Fibroblast of skin of right quadriceps (primary cell): ENCODE measurements at regions not wholly inside any gene's neighbourhood (a gene's known extent, or its start where the extent isn't known, plus 50 kb on each side); places are given as distances from the start of the nearest gene placed in this dataset.

Experiments
- DNase-seq: peaks from one replicate; pipeline ENCODE4 v3.0.0-alpha.2; 2013

DNA sequence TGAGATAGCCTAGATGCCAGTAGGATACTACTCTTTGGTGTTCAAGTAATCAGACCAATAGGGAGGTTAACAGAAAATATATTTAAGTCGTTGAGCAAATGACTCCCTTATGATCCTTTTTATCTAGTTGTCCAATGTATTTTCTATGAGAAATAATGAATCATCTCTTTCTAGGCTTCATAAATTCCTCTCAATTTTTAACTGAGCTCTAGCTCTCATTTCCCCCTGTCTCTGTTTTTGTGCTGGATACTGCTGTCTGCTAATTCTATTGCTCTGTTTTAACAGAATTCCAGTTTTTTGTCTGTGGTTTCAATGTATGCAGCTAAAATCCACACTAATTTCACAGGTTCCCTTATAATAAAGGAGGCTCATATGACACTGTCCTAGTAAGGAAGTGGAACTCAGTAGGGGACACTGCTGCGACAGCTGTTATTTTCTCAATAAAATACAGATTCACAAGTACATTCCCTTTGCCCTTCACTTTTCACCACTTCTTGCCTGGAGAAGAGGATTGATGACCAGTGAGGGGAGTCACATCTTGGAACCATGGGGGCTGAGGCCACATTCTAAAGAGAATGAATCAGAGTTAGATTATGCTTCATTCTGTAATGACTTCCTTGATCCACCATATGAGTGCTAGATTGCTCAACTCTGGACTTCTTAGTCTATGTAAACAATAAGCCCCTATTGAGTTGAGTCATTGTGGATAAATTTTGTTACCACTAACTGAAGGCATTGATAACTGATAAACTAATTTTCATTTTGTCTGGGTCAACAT lies 558.7 kb upstream of the KCNMB2 start:
- DNase-seq: peak; percentile 97

DNA sequence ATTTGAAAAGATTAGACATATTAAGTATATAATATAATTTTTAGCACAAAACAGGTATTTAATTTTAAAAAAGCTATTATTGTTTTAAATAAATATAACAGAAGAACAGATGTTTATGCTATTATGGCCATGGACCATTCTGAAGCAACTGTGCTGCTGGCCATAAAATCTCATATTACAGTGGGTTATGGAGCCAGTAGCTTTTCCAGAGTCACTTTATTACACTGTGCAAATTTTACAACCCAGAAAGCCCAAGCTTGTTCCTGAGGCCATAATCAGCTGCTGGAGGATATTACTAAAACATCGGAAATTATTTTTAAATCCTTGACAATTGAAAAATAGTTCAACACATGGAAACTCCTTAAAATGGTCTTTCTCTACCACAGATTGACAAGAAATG lies 557.3 kb upstream of the KCNMB2 start:
- DNase-seq: no peak

DNA sequence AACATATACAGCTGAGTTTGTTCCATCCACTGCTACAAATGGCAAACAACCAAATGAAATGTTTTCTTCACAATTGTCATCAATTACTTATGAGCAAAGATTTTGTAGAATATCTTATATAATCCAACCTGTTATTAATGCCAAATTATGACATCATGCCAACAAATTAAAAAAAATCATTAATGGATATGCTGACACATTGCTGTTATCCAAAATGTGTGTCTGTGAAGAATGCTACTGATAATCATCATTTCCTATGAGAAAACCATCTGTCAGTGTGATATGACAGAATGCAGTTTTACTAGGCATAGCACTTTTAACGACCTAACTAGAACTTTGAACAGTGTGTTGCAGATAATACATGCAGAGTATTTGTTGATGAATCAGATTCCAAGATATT lies 556.5 kb upstream of the KCNMB2 start:
- peak; percentile 48 for DNase-seq

DNA sequence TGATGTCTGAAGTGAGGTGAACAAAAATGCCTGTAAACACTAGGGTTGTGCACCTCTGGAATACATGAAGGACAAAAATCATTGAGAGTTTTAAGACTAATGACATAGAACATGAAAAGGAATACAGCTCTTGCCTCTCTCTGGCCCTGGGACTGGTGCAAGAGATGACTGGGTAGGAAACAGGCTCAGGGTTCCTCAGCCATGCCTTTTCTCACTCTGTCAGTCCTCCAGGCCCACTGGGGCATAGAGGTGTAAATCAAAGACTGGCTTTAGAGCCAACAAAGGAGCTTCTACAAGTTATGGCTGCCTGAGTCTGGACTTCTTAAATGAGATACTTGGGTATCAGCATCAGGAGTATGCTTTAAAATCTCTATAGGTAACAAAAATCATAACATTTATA lies 554.7 kb upstream of the KCNMB2 start:
- no peak for DNase-seq

DNA sequence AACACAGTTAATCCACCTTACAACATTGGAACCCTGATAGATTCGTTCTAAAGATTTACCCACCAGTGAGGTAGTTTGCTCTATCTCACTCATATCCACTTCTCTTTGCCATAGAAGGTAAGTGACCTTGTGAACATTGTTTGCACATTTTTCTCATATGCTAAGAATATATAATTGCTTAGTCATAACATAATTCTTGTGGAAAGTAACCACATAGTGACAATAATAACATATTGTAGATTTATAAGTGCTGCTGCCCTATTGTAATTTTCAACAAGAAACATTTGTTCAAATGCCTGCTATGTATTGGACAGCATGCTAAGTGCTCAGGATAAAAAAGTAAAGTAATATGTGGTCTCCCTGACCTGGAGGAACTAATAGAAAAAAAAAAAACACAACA lies 554.2 kb upstream of the KCNMB2 start:
- DNase-seq: peak; percentile 79

DNA sequence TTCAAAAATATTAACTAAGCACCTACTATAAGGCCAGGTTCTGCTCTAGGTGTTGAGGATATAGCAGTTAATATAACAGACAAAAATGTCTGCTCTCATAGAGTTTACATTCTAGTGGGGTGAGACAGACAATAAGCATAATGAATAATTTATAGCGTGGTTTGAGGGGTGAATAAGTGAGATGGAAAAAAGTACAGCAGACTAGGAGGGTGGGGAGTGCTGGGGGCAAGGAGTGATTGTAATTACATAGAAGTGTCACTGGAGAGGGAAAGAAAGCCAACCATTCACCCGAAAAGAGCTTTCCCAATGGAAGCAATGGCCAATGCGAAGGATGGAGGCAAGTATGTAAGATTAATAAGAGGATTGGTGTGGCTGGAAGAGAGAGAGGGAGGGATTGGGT lies 552.9 kb upstream of the KCNMB2 start:
- peak; percentile 39 for DNase-seq

DNA sequence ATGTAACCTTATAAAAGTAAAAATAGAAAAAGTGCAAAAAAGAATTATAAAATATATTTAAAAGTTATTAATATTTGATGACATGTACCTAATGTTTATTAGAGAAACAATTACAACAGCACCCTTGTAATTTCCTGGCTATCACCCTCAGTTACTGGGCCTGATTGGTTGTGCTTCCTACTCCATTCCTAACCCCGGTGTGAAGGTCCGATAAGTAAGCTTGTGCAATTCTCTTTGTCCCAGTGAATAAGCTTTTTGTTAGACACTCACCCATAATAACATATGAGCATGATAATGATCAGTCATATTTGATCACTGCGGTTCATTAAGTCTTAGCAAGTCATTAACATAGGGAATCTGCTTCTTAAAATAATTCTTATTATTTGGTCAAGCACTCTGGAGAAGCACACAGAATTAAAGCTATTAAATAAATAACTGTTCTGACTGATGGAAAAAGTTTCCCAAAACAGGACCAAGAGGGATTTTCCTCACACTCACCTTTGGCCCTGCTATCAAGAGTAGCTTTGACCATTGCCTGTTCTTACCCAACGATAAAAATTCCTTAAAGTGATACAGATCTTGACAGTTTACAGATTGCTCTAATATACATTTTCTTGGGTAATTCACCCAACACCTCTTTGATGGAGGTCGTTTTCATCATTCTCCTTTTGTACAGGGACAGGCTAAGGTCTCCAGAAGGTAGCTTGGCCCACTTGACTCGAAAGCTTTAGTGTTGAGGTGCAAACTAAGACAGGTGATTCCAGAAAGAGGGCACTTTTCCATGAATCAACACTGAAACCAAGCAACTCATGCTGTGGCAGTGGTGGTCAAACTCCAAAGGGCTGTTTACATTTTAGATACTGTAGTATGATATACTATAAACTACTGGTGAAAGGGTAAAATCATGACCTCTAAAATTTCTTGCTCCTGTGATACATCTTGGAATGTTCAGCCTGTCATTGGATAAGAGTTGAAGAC lies 543.0 kb upstream of the KCNMB2 start:
- no peak for DNase-seq

DNA sequence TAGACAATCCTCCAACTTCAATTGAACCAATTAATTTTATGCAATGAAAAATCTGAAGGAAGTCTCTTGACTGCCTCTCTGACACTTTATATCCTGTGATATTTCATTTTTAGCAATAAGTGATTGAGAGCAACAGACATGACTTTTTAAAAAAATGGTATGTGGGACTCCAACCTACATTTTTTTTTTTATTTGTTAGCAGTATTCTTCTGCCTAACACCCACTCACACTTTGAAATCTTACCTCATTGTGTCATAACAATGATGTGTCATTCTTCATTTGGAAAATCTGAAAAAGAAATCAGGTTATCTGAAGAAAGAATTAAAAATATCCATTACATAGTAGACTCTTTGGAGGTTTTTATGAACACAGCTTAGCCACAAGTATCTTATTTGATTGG lies 541.3 kb upstream of the KCNMB2 start:
- no peak for DNase-seq

DNA sequence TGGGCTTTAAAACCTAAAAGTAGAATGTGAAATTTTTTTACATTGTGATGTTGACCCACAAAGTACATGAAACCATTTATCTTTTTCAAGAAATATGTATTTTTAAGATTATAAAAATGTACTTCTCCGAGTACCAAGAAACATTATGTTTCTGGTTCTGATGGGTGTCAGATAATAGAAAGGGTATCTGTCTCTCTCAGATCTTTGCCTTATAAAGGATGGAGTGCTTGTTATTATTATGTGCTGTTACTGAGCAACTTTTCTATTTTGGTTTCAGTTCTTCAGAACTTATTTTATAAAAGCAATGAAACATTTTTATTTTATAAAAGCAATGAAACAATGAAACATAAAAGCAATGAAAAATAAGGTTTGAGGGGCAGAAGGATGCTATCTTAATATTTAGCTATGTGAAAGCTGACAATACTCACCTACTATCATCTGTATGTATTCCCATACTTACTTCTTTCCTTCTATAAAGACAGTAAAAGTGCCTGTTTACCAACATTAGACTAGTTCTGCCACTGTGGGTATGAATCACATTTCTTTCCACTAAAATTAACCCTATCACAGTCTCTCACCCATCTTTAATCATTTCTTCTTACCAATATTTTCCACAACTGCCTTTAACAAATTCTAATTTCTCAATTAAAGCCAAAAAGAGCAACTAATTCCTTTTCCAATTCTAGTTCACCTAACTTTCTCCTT lies 540.7 kb upstream of the KCNMB2 start:
- no peak for DNase-seq

DNA sequence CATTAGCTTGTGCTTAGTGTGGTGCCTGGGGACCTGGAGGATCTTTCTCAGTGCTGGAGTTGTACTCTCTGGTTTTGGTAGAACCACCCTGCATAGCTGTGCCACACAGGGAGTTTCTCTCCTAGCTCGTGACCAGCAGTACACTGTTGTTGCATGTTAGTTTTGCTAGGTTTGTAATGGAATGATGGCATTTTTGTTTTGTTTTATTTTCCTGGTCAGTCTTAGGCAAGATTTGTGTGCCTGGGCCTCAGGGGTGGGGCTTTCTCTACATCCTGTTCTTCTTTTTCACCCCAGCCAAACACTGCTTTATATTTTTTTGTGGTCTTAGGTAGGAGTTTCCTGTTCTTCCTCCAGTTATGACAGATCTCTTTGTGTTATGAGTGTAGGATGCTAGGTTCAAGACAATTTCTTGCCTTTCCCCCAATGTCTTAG lies 534.5 kb upstream of the KCNMB2 start:
- no peak for DNase-seq

DNA sequence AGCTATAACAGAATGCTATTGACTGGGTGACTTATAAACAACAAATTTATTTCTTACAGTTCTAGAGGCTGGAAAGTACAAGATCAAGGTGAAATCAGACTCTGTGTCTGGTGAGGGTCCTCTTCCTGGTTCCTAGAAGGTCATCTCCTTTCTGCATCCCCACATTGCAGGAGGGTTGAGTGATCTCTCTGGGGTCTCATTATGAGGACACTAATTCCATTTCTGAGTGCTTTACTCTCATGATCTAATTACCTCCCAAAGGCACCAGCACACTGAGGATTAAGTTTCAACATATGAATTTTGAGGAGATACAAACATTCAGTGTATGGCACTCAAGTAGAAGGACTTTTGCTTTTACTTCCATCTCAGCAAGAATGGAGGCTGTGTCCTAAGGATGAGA lies 534.1 kb upstream of the KCNMB2 start:
- no peak for DNase-seq

DNA sequence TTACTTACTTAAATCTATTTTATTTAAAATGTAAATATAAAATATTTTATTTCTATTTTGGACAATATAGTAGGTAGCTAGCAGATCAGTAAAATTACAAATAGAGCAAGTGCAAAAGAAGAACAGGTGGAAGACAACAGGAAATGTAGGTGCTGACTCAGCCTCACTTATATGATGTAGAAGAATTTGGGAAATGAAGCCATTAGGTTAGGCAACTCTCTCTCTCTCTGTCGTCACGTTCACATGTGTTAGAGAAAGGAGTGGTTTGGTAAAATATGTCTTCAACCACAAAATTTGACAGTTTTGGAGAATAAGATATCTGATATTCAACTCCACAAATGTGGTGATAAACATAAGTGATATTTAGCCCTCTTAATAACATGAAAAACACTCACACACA lies 532.5 kb upstream of the KCNMB2 start:
- DNase-seq: peak; percentile 37

DNA sequence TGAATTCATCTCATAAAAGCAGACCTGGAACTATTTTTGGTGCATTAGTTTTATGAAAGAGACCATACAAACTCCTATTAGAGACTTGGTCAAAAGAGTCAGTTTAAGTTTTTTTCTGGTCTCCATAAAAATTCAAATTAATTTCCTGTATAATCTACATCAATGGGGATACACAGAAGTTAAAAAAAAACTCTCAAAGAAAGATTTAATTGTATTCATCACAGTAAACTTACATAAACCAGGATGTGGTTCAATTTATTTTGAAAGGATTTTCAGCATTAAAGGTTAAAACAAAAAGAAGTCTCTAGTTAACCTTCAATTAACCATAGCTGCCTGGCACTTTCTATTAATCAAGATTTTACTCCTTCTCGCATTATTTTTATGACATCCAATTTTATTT lies 530.3 kb upstream of the KCNMB2 start:
- DNase-seq: no peak

DNA sequence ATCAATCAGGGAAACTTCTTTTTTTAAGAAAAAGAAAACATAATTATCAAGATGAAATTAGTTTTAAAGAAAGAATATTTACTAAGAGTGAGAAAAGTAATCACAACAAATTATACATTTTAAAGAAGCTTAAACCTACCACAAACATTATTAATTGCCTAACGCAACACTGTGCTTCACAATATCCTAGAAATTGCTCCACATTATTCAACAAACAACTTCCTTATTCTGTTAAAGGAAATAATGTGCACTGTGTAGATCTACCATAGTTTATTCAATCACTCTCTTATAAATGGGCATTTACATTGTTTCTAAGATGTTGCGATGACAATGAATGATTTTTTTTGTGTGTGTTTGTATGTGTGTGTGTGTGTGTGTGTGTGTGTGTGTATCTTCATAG lies 525.9 kb upstream of the KCNMB2 start:
- no peak for DNase-seq

DNA sequence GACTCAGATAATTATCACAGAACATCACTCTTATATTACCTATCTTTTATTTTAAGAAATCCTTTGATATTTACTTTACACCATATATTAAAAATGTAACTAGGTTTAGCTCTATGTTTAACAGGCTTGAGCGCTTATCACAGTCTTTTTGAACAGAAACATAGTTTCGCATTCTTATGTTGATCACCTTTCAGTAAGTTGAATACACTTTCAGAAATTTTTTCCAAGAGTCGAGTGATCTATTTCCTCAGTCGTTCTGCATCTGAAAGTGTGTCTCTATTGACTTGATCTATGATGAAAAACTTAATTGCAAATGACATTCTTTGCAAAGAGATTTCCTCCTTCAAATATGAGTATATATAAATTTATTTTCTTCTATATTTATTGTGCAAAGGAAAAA lies 516.6 kb upstream of the KCNMB2 start:
- DNase-seq: no peak

DNA sequence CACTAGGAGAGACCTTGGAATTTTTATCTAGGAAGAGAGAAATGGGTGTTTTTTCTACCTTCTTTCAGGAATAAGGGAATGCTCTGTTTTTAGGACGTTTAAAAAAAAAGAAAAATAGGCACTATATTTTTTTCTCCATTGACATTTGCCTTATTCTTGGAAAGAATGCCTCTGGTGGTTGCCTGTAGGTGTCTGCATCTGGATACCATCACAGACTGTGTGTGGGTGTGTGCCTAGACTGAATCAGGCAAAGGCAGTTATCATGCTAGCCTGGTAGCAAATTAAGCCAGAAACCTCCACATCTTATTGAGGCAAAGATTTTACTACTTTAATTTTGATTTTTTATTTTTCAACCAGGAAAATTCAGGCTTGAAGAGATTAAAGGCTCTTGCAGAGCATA lies 513.6 kb upstream of the KCNMB2 start:
- no peak for DNase-seq

DNA sequence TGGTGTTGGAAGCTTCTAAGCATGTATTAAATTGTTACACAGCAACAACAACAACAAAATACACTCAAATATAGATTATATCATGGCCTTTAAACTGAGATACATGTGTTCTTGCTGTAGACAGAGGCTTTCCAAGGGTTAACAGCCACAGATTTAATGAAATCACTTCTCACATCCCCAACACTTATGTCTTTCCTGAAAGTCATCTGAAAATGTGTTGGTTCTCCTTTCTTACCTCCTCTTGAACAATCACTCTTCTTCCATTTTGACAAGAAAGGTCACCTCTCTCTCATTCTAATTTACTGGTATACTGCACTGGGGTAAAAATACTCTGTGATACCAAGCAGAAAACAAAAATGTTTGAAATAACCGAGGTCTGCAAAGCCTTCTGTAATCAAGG lies 507.3 kb upstream of the KCNMB2 start:
- no peak for DNase-seq

DNA sequence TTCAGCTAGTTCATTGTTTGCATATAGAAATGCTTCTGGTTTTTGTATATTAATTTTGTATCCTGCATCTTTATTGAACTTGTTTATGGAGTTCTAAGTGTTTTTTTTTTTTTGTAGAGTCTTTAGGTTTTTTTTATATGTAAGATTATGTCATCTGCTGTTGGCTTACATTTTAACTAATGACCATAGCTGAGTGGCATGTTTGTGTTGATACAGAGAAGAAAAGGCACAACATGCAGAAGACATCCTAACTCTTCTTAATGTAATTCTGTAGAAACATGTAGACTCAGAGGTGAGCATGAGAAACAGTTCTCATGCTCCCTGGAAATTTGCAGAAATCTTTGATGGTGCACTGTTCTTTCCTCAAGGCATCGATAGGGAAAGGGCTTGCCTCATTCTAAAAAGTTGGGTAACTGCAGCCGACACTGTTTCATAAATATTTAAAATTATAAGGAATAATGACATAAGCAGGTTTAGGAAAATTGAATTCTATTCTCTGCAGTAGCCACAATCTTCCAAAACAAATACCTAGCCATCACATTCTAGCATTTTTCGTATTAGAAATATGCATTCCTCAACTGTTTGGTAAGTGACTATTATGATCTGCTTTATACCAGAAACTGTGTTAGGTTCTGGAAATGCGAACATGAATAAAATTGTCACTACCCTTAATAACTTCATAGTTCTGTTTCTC lies 499.6 kb upstream of the KCNMB2 start:
- DNase-seq: peak; percentile 58

DNA sequence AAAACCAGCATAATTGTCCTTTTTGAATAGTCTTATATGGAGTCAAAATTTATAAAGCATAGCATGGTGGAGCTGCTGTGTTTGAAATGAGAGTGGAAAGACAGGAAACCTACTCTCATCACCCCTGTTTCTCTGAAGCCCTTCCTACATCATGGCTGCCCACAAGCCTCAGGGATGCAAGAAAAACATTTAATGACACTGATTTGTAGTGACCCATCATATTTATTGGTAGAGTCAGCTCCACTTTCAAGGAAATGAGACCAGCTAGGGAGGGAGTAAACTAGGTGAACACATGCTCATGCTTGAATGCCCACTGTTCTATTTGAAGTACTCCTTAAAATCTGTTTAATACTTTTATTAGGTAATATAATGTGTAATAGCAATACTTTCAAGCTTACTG lies 494.3 kb upstream of the KCNMB2 start:
- DNase-seq: no peak

DNA sequence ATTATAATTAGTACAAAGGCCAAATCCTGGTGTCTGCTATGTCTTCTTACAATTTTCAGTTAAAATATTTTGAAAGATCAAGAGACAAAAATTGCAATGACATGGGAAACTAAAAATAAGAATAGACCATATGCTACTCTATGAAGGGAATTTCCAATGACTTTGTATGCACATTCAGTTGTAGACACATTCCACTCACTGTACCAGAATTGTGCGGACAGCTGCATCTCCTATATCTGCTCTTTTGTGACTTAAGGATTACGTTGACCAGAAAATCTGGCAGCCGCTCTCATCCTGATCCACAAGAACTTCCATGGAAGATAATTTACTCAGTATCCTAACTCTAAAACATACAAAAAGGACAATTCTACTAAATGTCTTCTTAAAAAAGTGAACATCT lies 493.9 kb upstream of the KCNMB2 start:
- no peak for DNase-seq

DNA sequence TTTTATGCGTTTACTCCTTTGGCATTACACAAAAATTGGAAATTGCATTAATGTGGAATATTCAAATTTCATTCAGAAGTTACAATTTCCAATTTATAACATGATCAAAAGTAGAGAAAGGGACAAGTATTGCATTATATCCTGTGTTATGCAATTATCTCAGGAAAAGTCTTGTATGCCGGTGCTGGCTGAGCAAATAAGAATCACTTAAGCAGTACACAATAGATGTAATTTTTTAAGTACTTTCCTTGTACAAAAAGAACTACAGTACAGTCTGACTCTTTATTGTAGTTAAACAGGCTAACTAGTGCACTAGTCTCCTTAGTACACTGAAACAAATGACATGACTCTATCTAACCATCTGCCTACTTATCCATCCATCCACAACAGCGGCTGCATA lies 493.2 kb upstream of the KCNMB2 start:
- DNase-seq: no peak

DNA sequence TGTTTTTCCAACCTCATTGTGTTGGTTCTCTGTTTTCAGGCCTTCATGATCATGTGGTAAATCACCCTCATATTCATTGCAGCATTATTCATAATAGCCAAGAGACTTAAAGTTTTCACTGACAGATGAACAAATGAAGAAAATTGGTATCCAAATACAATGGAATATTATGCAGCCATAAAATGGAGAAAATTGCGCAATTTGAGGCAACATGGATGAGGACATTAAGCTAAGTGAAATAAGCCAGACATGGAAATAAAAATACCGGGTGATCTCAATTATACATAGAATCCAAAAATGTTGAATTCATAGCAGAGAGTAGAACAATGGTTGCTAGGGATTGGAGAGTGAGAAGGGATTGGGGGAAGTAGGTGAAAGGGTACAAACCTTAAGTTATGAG lies 491.9 kb upstream of the KCNMB2 start:
- DNase-seq: no peak

DNA sequence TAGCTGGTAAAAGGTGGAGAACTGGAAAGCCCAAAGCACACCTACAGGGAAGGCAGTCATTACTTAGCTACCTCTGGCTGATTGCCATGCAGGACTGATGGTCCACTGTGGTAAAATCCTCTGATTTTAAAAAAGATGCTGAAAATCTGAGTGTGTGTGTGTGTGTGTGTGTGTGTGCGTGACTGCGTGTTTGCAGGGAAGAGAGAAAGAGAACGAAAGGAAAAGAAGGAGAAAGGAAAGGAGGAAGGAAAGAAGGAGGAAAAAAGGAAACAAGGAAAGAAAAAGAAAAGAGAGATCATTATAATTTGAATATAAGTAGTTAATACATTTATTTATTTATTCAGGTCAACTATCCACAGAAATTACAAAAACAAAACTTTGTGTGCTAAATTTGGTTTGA lies 488.7 kb upstream of the KCNMB2 start:
- no peak for DNase-seq
